COR-L47 (cell line): ENCODE measurements at regions not wholly inside any gene's neighbourhood (a gene's known extent, or its start where the extent isn't known, plus 50 kb on each side); places are given as distances from the start of the nearest gene placed in this dataset.
"Not testable (repeated sequence)": the region's sequence is repeated elsewhere in the genome, so short reads cannot be mapped to it uniquely, and the experiment has no call there.

ENCODE experiments used
- DNase-seq: peaks from one replicate; lab custom pipeline; 2025; lab: John Stamatoyannopoulos, UW

DNA sequence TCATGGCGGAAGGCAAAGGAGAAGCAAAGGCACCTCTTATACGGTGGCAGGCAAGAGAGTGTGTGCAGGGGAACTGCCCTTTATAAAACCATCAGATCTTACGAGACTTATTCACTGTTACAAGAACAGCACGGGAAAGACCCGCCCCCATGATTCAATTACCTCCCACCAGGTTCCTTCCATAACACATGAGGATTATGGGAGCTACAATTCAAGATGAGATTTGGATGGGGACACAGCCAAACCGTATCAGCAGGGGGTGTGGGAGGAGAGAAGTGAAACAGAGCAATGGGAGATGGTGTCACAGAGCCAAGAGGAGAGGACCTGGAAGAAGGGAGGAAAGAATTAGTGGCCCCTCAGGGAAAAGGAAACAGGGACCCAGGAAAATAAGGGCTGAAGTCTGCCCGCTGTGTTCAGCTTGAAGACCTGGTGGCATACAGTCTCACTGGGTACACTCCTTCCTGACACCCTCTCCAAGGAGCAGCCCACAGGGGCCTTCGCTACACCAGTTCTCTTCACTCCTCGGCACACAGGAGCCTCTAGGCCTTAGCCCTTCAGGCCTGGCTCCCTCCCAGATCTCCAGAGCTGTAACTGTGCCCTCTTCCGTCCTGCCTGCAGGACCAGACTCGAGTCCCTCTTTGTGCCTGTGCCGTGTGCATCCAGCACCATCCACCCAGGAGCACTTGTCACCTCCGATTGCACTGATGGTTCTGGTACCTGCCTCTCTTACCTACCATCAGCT is 262.1 kb downstream of the EIPR1 start:
- DNase-seq: no peak

DNA sequence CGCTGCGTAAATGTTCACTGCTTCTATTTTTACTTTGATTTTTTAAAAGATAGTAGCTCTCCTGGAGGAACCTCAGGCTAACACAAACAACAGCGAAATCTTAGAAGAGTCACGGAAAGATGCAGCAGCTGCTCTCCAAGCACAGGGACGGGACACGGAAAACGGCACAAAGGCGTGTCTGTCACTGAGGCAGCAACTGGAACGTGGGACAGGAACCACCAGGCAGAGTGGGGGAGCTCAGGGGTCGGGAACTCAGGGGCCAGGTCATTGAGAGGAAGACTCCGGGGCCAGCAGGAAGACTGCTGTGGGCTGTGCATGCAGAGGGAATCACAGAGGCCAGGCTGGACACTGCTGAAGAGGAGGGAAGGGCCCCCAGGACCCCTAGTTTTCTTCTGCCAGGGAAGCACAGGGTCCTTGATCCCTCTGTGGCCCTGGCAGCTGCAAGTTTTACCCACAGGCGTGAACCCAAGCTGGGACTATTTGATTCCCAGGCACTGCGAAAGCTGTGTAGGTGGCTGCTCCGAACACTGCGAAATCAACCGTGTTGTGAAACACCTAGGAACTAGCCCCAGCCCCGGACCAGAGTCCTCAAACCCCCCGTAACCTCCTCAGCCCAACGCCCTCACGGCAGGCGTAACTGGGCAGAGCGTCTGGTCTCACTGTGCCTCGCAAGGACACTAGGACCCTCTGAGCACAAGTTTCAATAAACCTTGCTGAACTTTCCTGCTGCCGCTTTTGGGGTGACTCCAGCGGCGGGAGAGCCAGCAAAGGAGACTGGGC is 263.0 kb downstream of the EIPR1 start:
- no peak for DNase-seq

DNA sequence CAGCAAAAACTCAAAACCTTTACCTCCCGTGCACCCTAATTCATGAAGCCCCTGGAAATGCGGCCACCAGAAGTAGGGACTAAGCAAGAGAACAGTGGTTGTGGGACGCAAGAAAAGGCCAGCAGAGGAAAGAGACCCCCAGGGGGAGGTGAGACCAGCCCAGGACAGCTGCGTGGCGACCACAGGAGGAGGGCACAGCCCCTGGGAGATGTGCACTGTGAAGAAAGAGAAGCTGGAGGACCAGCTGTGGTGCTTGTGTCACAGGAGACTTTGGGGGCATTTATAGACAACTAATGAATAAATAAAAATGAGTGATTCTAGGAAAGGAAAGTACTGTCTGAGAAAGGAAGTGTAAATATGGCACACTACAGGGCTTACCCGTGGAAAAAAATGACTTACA is 263.8 kb downstream of the EIPR1 start:
- DNase-seq: no peak

DNA sequence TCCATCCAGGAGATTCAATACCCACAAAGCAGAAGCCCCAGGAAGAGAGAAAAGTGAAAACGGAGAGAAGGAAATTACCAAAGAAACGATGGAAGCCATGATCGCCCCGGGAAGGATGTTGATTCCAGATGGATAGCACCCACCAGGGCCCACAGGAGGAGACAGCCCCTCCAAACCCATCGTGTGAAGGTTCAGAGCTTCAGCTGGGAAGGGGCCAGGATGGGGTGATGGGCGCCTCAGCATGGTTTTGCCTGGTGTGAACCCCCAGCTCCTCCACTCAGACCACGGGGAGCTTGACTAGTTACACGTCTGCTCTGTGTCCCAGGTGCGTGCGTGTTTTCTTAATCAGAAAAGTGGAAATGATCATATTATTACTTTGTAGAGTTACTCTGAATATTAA is 264.5 kb downstream of the EIPR1 start:
- no peak for DNase-seq

DNA sequence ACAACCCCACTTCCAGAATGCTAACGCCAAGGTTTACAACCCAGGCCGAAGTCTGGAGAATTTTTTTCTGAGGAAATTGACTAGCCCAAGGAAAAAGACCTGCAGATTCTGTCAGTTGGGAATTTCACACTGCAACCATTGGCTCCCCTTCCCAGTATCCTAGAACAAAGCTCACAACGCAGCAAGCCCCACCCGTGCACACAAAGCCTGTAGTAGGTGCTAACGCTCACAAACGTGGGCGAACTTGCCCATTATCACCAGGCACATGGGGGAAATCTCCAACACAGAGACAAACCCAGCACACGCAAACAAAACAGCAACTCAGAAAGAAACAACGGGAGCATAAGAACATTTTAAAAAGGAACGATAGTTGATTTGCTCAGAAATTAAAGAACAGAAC is 265.1 kb downstream of the EIPR1 start:
- DNase-seq: no peak

DNA sequence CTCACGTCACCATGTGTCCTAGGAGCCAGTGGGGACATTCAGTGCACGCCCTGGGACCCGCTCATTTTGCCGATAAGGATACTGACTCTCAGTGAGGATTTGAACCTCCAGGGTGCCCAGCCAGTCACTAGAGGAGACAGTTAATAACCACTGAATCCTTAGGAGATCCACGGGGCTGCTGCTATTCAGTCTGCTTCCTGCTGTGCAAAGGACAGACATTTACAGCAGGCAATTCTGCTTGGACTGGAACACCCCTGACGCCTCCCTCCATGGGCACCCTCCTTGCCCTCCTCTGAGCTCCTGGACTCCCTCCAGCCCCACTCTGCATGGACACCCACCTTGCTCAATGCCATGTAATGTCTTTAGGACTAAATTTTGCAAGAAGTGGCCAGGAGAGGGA is 265.5 kb downstream of the EIPR1 start:
- no peak for DNase-seq

DNA sequence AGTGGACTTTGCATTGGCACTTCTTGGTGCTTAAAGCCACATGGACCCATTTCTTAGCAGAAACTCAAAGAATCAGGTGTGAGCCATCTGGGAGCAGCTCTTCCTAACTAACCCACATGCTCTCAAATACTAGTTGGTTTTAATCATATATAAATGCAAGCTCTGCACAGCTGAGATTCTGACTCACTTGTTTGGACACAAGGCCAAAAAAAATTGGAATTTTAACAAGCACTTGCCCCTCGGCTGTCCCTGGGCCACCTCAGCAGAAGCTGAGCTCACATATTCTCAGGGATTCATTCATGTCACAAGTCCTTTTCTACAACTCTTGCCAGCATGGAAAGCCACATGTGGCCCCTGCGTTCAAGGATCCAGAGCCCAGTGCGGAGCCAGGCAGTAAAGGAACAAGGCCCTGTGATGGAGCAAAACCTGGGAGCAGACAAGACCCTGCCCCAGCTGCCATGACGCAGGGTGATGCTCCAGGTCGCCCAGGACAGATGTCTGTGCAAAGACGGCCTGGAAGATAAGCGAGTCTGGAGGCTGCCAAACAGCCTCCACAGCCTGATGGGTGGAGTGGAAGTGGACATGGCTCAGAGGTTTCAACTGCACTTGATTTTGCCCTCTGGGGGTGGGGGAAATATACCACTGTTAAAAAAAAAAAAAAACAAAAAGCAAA is 266.5 kb downstream of the EIPR1 start:
- DNase-seq: no peak

DNA sequence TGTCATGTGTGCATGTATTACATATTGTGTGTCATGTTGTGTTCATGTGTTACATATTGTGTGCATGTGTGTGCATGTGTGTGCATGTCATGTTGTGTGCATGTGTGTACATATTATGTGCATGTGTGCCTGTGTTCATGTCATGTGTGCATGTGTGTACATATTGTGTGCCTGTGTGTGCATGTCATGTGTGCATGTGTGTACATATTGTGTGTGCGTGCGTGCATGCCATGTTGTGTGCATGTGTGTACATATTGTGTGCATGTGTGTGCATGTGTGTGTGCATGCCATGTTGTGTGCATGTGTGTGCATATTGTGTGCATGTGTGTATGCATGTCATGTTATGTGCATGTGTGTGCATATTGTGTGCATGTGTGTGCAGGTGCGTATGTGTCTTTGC is 267.1 kb downstream of the EIPR1 start:
- DNase-seq: no peak

DNA sequence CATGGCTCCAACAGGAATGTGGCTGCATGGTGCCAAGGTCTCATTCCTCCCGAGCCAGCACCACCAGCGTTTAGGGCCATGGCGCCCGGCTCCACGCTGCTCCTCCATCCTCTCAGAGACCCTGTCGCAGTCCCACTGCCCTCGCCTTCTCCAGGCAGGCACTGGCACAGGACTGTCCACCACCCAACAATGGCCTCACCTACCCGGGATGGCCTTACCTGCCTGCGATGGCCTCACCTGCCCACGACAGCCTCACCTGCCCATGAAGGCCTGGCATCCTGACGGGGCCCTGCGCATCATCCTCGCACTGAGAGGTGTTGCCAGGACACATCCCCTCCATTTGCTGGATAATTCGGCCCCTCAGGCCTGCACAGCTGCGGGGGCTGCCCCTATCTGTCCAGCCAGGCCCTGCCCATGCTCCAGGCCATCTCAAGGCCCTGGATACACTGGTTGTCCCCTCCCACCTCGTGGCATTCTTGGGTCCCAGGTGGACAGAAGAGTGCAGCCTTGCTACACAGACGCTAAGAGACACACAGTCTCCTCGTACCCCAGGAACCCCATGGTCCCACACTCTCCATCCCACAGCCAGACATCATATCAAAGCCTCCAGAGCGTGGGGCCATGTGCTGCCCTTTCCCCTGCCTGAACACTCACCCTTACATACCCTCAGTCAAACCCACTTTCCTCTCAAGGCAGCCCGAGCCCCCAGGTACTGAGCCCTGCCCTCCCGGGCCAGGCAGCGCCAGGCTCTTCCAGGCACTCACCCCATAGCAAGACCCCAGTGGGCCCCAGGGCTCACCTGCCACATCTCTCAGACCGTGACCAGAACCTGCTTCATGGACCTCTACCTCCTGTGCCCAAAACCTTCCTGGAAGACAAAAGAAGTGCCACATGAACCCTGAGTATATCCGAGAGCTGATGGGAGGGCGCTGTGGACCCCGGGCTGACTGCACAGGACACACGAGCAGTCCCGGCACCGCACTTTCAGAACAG is 268.6 kb downstream of the EIPR1 start:
- DNase-seq: no peak

DNA sequence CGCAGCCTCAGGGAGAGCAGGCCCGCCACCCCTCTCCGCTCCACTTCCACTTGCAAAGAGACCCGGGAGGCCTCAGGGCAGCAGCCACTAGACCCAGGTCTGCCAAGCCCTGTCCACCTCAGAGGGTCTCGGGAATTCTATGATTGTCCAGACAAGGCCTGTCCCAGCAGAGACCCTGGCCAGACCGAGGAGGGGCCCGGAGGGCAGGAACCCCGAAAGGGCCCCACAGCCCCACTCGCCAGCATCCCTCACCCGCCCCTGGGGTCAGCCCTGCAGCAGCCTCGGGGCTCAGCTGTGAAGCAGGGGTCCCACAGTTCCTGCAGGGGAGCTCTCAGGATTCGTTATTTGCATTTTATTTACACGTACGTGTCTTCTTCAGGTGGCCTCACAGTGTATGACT is 269.5 kb downstream of the EIPR1 start:
- DNase-seq: no peak

DNA sequence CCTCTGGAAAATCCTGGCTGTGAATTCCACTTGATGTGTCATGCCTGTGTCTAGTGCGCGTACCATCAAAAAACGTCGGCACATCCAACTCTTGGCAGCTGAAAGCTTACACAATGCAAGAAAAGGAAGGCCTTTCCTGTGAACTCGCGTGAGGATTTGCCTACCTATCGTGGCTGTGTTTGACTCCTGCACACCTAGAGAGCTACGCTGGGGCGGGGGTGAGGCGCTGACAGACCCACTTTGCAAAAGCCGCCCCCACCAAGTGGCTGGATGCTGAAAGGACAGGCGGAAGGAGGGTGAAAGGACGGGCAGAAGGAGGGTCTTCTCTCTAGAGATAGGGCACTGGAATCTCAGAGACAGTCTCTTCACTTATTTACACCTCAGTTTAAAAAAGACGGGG is 270.1 kb downstream of the EIPR1 start:
- DNase-seq: no peak

DNA sequence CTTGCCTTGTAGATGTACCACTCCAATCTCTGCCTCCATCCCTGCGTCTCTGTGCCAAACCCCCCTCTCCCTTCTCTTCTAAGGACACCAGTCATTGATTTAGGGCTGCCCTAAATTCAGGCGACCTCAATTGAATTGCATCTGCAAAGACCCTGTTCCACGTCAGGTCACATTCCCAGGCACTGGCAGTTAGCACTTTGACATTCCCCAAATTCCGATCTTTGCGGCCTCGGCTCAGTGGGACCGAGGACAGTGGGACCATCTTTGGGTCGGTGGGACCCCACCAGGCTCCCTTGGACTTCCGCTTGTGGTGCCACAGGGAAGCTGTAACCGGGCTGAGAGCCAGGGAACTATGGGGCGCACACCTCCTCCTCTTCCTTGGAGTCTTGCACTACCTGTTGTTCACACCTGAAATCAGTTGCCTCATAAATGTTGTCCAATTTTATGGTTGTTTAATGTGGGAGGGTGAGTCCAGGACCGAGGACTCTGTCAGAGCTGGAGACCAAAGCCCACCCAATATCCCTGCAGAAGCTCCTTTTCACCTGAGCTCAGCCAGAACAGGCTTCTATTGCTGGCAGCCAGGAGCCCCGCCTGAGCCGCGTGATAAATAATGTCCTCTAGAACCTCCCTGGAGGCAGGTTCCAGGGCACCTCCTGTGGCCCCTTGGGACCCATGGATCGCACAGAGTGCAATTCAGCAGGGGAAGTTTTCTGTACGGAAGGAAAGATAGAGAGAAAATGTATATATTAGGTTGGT is 271.6 kb downstream of the EIPR1 start:
- no peak for DNase-seq

DNA sequence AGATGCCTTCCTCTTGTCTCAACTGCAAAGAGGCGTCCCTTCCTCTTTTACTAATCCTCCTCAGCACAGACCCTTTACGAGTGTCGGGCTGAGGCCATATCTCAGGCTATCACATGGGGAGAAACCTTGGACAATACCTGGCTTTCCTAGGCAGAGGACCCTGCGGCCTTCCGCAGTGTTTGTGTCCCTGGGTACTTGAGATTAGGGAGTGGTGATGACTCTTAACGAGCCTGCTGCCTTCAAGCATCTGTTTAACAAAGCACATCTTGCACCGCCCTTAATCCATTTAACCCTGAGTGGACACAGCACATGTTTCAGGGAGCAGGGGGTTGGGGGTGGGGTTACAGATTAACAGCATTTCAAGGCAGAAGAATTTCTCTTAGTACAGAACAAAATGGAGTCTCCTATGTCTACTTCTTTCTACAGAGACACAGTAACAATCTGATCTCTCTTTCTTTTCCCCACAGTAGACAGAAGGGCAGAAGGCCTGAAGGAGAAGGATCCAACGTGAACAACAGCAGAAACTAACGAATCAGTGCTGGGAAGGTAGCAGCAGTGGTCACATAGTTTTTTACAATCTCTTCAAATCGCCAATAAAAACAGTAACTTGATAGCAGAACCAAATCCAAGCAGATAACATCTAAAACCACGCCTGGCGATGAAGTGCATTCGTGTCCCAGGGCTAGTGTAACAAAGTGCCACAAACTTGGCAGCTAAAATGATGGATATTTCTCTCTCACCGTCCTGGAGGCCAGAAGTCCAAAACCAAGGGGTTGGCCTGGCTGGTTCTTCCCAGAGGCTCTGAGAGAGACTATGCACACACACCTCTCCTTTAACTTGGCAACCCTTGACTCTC is 272.4 kb downstream of the EIPR1 start:
- not testable (repeated sequence) for DNase-seq

DNA sequence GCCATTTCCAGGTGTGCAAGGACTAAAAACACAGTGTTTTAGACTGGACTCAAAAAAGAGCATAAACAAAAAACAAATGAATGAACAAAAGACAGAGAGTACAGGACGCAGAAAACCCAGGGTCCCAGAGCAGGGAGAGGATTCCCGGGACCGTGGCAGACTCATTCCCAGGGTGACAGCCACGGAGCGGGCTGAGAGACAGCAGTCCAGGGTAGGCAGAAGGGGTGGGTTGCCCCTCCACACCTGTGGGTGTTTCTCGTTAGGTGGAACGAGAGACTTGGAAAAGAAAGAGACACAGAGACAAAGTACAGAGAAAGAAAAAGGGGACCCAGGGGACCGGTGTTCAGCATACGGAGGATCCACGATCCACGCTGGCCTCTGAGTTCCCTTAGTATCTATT is 273.4 kb downstream of the EIPR1 start:
- DNase-seq: no peak

DNA sequence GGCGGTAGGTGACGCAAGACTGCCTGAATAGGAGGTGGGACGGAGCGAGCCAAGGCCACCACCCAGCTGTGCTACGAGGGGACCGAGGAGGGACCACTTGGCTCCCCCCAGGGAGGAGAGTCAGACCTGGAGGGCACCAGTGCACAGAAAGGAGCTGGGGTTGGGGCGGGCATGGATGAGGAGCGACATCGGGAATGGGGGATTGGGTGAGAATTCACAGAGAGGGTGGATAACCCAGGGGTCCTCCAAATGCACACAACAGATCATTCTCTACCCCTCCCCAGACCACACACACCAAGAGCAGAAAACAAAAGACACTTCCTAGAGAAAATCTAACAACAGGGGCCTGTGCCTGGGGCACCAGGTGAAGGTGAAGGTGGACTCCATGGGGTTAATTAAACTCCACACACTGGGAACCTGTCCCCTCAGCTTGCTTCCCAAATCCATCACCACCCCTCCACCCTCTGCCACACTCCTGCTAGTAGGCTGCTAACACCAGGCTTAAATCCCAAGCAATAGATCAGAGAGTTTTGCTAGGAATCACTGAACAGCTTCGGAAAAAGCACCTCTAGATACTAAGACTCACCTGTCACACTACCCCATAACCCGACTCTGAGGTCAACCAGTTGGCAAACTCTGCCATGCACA is 274.6 kb downstream of the EIPR1 start:
- no peak for DNase-seq

DNA sequence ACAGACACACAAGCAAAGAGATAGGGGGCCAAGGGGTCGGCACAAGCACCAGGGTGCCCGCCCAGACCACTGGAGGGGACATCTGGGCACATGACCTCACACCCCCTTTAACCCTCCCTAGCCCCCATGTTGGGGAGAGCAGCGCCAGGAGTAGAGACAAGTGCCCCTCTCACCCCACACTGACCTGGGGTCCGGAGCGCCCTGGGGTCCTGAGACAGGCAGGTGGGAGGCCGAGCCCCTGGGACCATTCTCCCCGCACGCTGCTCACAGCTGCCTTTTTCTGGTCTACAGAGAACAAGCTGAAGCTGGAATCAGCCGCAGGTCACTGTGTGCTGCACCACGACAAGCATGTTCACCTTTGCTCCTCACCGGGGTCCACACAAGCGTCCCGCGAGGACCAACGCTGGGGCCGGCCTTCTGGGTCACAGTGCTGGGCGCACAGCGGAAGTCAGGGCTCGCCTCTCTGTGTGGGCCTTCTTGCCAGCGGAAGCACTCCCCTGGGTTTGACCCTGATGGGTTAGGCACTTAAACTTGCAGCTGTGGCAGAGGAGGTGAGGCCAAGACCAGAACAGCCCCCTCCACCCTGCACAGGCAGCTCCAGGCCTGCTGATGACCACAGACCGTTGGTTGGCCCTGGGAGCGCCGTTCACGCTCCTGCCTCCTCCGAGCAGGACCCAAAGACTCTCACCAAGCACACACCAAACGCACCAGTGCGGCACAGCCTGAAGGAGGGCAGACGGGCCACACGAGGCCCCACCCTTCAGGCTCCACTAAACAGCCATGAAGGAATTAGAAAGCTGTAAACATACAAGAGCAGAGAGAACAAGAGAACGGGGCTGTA is 275.3 kb downstream of the EIPR1 start:
- DNase-seq: no peak

DNA sequence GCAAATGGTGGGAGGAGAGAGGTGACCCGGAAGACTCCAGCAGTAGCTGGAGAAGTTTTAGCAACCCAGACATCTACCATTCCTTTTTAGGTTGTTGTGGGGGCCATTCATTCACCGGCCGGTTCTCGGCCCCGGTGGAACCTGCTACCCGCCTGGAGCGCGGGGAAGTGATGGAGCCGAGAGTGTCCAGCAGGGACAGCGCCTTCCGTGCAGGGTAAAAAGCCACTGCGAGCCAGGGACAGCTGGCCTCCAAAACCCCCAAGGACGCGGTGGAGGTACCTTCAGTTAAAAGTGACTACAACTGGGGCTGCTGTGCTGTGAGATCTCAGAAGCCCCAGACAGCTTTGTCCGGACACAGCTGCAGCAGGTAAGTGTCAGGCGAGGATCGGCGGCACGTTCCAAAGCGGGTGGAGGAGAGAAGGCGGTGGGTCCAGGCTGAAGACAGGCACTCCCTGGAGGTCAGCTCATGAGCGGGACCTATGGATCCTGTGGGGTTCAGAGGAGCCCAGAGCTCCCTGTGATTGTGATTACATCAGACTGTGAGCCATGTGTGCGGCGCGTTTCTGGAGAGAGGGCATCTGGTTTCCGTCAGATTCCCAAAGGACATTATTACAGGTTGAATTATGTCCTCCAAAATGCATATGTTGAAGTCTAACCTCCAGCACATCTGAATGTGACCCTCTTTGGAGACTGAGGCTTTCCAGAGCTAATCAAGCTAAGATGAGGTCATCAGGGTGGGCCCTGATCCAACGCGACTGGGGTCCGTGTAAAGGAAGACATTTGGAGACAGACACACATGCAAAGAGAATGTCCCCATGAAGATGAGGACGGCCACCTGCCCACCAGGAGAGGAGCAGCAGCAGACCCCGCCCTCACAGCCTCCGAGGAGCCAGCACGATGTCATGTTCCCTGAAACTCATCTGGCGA is 276.3 kb downstream of the EIPR1 start:
- no peak for DNase-seq

DNA sequence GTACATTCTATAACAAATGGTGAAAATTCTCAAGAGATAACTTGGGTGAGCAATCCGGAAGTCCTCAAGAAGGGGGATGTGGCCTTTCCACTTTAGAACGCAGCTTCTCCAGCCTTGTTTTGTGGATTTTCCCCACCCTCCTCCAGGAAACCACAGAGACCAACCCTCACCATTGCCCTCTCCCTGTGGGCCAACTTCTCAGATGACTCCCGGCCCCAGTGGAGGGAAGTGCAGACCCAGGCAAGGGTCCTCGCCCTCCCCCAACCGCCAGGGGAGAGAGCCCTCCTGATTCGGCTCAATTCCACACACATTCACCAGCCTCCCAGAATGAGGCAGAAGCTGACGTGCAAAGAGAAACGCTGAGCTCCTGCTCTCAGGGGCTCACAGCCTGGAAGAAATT is 277.2 kb downstream of the EIPR1 start:
- DNase-seq: no peak
